NCI-H345 (cell line): ENCODE measurements at regions not wholly inside any gene's neighbourhood (a gene's known extent, or its start where the extent isn't known, plus 50 kb on each side); places are given as distances from the start of the nearest gene placed in this dataset.
"Not testable (repeated sequence)": the region's sequence is repeated elsewhere in the genome, so short reads cannot be mapped to it uniquely, and the experiment has no call there.

Experiments used
- DNase-seq: peaks from one replicate; lab custom pipeline; 2025; lab: John Stamatoyannopoulos, UW

DNA sequence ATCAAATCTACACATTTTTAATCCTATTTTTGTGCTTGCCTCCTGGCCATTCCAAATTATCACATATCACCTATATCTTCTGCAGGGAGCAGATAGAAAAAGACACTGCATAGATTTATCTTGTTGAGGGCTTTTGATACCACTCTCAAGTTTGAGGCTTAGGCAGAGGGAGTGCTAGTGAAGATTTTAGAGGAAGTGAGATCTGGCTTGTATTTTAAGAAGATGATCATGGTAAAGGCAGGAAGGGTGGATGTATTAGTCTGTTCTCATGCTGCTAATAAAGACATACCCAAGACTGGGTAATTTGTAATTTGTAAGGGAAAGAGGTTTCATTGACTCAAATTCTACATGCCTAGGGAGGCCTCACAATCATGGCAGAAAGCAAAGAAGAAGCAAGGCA, 220.9 kb upstream of the TUT7 start:
- DNase-seq: no peak

- DNase-seq: no peak
Observed at GRCh38 chr9:86573886-86574285, 219.7 kb upstream of the TUT7 start.

GRCh38 chr9:86572904-86573303, 218.7 kb upstream of the TUT7 start:
- no peak for DNase-seq

DNA sequence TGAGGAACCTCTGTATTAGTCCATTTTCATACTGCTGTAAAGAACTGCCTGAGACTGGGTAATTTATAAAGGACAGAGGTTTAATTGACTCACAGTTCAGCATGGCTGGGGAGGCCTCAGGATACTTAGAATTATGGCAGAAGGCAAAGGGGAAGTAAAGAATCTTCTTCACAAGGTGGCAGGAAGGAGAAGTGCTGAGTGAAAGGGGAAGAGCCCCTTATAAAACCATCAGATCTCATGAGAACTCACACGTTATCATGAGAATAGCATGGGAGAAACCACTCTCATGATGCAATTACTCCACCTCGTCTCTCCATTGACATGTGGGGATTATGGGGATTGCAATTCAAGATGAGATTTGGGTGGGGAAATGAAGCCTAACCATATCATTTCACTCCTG, 211.4 kb upstream of the TUT7 start:
- DNase-seq: not testable (repeated sequence)

GRCh38 chr9:86563936-86564335, 209.7 kb upstream of the TUT7 start:
- DNase-seq: no peak

DNA sequence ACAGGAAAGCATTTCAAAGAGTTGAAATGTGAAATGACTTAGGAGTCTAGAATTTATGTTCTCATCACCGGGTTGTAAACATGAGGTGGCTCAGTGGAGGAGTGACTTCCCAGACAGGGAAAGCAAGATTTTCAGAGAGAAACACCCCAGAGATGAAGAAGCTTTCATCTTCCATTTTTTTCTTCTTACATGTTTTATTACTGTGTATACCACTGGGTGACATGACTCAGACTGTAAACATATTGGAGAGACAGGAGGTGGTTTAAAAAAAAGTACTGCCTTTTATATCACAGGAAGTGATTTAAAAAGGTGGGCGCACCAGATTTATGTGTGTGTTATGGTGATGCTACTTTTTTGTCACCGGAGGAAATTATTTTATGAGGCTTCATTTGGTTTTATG, 209.1 kb upstream of the TUT7 start:
- DNase-seq: no peak

- no peak for DNase-seq
Observed at GRCh38 chr9:86562691-86563090, 208.5 kb upstream of the TUT7 start.

- no peak for DNase-seq
Observed at GRCh38 chr9:86557918-86558317, 203.7 kb upstream of the TUT7 start.

- DNase-seq: no peak
Observed at GRCh38 chr9:86557063-86557766, 203.0 kb upstream of the TUT7 start.

DNA sequence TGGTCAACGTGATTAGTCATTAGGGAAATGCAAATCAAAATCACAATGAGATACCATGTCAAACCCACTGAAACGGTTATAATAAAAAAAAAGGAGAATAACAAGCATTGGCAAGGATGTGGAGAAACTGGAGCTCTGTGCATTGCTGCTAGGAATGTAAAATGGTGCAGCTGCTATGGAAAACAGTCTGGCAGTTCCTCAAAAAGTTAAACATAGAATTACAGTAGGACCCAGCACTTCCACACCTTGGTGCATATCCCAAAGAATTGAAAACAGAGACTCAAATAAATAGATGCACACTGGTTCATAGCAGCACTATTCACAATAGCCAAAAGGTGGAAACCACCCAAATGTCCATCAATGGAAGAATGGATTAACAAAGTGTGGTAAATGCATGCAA, 201.5 kb upstream of the TUT7 start:
- no peak for DNase-seq

DNA sequence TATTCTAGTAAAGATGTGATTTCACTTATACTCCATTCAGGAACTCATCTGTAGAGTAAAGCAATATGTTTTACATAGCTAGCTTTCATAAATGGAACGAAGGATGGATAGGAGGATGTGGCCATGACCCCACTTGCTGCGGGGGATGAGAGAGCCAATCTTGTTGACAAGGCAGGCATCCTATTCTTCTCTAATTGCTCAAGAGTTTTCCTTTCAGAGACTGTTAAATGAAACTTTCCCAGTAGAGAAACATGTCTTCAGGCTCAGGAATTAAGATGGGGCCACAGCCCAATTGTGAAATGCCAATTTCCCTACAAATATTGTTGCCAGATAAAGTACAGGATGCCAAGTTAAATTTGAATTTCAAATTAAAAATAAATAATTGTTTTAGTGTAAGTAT, 196.2 kb upstream of the TUT7 start:
- no peak for DNase-seq

GRCh38 chr9:86549920-86550319, 195.7 kb upstream of the TUT7 start:
- no peak for DNase-seq

- no peak for DNase-seq
Observed at GRCh38 chr9:86549401-86549811, 195.2 kb upstream of the TUT7 start.

- no peak for DNase-seq
Observed at GRCh38 chr9:86548220-86548619, 194.0 kb upstream of the TUT7 start.

- DNase-seq: no peak
Observed at GRCh38 chr9:86547571-86547970, 193.4 kb upstream of the TUT7 start.

GRCh38 chr9:86546712-86547111, 192.5 kb upstream of the TUT7 start:
- DNase-seq: no peak

GRCh38 chr9:86545090-86545489, 190.9 kb upstream of the TUT7 start:
- no peak for DNase-seq

DNA sequence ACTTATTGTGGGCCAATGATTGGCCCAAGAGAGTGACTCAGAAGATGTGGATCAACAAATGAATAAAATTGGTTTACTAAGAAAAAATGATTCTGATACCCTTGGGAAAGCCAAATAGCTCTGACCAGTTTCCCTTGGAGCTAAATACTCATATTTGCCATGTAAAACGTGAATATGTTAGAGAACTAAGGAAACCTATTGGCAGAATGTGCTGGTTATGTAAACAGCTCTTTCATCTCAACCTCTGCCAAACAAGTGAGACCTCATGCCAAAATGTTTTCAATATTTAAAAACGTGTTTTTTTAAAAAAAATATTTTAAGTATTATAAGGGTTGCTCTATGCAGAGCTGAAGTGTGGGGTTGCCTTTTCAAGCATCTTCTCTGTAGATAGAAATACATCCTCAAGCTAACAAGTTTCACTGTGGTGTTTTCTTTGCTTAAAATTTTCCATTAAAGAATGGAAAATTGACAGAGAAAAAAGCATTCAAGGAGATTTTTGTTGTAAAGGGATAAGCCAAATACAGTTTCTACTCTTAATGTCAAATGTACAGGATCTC, 186.9 kb upstream of the TUT7 start:
- no peak for DNase-seq

DNA sequence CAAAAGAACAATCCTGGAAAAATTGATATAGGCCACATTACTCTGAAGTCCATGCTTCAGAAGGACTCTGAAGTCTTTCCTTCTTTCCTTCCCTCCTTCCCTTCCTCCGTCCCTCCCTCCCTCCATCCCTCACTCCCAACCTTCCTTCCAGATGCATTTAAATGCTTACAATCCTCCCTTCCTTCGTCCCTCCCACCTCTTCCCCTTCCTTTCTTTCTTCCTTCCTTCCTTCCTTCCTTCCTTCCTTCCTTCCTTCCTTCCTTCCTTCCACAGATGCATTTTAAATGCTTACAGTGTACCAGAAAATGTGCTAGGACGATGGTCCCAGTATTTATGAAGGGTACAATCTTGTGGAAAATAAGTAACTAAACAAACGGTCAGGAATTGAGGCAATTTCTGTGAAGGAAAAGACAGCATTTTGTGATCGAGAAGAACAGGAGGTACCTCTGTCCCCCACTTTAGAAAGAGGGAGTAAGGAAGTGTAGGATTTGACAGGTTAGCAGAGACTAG, 181.3 kb upstream of the TUT7 start:
- no peak for DNase-seq

GRCh38 chr9:86534572-86535258, 180.5 kb upstream of the TUT7 start:
- no peak for DNase-seq

- no peak for DNase-seq
Observed at GRCh38 chr9:86531971-86532640, 177.9 kb upstream of the TUT7 start.

- no peak for DNase-seq
Observed at GRCh38 chr9:86531273-86531970, 177.2 kb upstream of the TUT7 start.
